H1 (cell line): ENCODE measurements at regions not wholly inside any gene's neighbourhood (a gene's known extent, or its start where the extent isn't known, plus 50 kb on each side); places are given as distances from the start of the nearest gene placed in this dataset.

Experiments
- CHD7 ChIP-seq: fragments of 300-600 bp; sonication (generic); IDR thresholded peaks from 2 replicates; pipeline ENCODE4 v1.7.1; 2012; ENCODE audit warnings: low read length, moderate library complexity, mild to moderate bottlenecking, inconsistent platforms; ENCODE audit not compliant: insufficient replicate concordance
- CTCF ChIP-seq, 3 experiments: IDR thresholded peaks; 1 replicate in 2 of 3; 2 replicates in 1 of 3; pipeline versions ENCODE4 v1.5.1 to v1.6.1; 2011; ENCODE audit warnings: low read length in 3 of 3, mild to moderate bottlenecking in 3 of 3, inconsistent platforms in 2 of 3, low read depth in 1 of 3, moderate library complexity in 1 of 3; ENCODE audit not compliant: insufficient read depth in 1 of 3; ENCODE audit errors: control extremely low read depth in 1 of 3
- JUN ChIP-seq: IDR thresholded peaks from 2 replicates; pipeline ENCODE4 v1.6.1; 2011; ENCODE audit warnings: low read depth, mild to moderate bottlenecking, improper control_type of control experiment, low read length
- MAX ChIP-seq: IDR thresholded peaks from 2 replicates; pipeline ENCODE4 v1.6.1; 2012; ENCODE audit warnings: inconsistent platforms
- POU5F1 ChIP-seq: IDR thresholded peaks from 2 replicates; pipeline ENCODE4 v1.6.1; 2011; ENCODE audit warnings: low read depth, mild to moderate bottlenecking, low read length, moderate library complexity
- TCF12 ChIP-seq: IDR thresholded peaks from 2 replicates; pipeline ENCODE4 v1.6.1; 2011; ENCODE audit warnings: low read depth, mild to moderate bottlenecking, low read length
- TF ChIP-seq, protein P1 (sequence below): IDR thresholded peaks from 2 replicates; pipeline ENCODE4 v1.6.1; 2012; ENCODE audit warnings: inconsistent platforms

DNA sequence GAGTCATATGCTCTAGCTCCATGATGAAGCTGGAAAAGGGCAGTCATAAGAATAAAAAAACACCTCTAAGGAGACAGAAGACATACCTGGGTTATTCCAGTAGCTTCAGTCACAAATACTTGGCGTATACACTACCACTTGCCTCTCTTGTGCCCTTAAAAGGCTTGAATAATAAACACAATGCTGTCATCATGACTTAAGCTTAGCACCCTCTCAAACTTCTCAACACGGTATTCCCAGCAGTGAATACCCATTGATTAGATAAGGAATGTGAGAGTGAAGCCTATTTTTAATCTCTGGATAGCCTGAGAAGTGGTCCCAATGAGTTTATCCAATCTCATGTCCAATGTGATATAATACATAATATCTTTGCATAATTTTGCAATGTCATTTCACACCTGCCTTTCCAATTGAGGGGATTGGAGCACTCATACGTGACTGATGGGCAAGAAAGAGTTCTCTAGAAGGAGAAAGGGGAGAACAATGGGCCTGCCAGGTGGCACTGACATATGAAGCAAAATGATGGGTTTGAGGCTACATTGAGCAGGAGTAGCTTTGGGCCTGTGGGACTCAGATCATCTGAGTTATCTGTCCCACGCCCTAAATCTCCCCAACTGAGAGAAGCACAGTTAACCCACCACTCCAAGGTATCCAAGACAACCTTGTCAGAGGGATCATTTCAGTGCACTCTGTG is 298.6 kb upstream of the DAB1 start (continued):
- TF ChIP-seq CHD7 (no peak), TCF12 (no peak), JUN (no peak), CTCF (IDR thresholded peaks at IDR 0.05; ENCODE audit: control extremely low read depth in 1 of 3, insufficient read depth in 1 of 3, low read depth in 1 of 3, low read length in 3 of 3) (no peak), POU5F1 (no peak), MAX (no peak)
- TF ChIP-seq, protein P1, sequence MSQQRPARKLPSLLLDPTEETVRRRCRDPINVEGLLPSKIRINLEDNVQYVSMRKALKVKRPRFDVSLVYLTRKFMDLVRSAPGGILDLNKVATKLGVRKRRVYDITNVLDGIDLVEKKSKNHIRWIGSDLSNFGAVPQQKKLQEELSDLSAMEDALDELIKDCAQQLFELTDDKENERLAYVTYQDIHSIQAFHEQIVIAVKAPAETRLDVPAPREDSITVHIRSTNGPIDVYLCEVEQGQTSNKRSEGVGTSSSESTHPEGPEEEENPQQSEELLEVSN: no peak
